Activated CD8-positive, alpha-beta memory T cell treated with anti-CD3 and anti-CD28 coated beads, Interleukin-2, amount 10 ng/mL, durations not matched to agents 7 days and 5 days (primary cell): ENCODE measurements at regions not wholly inside any gene's neighbourhood (a gene's known extent, or its start where the extent isn't known, plus 50 kb on each side); places are given as distances from the start of the nearest gene placed in this dataset.
A peak's percentile ranks its signal among the peaks of the same experiment; 100 is the strongest.

Source experiments
- ATAC-seq: fragments of 150-1000 bp; cut with Tn5 transposase; one replicate; pipeline ENCODE4 v1.10.0; 2021; ENCODE audit warnings: moderate library complexity
- CTCF ChIA-PET: fragments of 350-600 bp; sonication (Branson Sonifier 250); formaldehyde crosslinking; loops from one replicate; lab custom pipeline; 2021; ENCODE audit warnings: antibody characterized with exemption; lab: Charles Lee
- DNase-seq: peaks from one replicate; pipeline ENCODE4 v3.0.0-alpha.2; 2020
- H3K27ac Mint-ChIP-seq: one replicate; pipeline ENCODE4 v1.8.0; 2021; ENCODE audit warnings: mild to moderate bottlenecking, mixed read lengths
- H3K27me3 Mint-ChIP-seq: one replicate; pipeline ENCODE4 v1.8.0; 2021; ENCODE audit warnings: mixed read lengths
- H3K36me3 Mint-ChIP-seq: one replicate; pipeline ENCODE4 v1.8.0; 2021; ENCODE audit warnings: mild to moderate bottlenecking, mixed read lengths
- H3K4me1 Mint-ChIP-seq: one replicate; pipeline ENCODE4 v1.8.0; 2021; ENCODE audit warnings: mixed read lengths
- H3K4me3 Mint-ChIP-seq: one replicate; pipeline ENCODE4 v1.8.0; 2021; ENCODE audit warnings: mild to moderate bottlenecking, moderate library complexity, mixed read lengths
- H3K9me3 Mint-ChIP-seq: one replicate; pipeline ENCODE4 v1.8.0; 2022; ENCODE audit warnings: low read depth, mixed read lengths

DNA sequence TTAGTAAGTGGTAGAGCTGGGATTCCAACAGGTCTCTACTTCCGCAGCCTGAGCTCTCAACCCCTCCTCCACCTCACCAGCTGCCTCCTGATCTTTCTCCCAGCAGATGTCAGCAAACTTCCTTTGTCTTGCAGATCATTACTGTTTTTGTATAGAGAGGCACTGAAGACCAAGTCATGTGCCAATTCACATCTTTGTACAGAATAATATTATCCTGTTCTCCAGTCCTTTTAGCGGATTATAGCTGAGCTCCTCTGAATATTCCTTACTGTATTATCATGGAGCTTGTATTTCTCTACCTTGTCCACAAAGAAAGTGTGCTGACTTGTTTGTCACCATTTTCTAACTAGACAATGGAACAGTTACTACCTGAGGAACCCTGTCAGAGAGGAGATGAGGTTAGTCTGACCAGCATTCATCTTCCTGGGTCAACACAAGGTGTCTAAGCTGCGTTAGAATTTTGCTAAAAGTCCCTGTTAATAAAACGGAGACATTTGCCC is 142.3 kb upstream of the ARHGAP5 start:
- CTCF ChIA-PET = interaction anchor here (0.5 to 1.8 kb wide), 6 partner anchors 8 to 1915 kb away, joined by 3 to 7 read pairs (median 3); no protein-coding TSS in a partner anchor
- Mint-ChIP-seq H3K9me3 (no peaks in the 10 kb centered on the region), H3K36me3 (no peaks in the 10 kb centered on the region), H3K27ac (no peak overlapping the region), H3K4me1 (peaks cover 15% of the 10 kb centered on the region), H3K27me3 (peaks cover 5% of the 10 kb centered on the region), H3K4me3 (no peak overlapping the region)
- ATAC-seq (no peak), DNase-seq (no peak)

DNA sequence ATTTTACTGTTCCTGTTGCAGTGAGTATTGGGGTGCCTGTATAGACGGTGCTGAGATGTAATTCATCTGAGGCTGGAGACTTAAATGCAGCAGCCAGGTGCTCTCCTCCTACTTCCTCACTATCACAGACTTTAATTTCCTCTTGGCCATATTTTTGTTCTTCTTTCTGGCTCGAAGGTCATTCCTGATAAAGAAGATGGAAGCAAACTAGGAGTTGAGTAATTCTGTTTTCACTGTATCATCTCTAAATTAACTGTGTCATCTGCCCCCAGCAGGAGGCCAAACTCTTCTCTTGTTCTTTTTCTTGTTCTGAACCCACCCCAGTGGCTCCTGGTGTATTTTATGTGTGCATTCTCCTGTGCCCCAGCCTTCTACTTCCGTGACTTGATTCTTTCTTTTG is 141.7 kb upstream of the ARHGAP5 start:
- H3K36me3 Mint-ChIP-seq = no peaks in the 10 kb centered on the region

DNA sequence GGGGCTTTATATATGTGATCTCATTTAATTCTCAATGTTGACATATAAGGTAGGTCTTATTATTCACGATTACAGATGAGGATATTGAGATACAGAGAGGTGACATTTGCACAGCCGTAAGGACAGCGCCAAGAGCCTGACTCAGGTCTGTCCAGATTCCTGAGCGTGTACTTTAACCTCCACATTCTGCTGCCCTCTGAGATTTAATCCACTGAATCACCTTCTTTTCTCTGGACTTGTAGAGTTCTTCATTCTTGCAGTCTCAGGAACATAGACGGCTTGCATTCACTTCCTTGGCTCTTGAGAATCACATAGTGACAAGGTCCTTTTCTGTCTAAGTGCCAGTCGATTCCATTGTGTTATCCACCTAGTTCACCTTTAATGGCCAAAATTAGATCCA is 141.0 kb upstream of the ARHGAP5 start:
- peaks cover 5% of the 10 kb centered on the region for H3K27me3 Mint-ChIP-seq
- DNase-seq = no peak
- ATAC-seq = no peak
- CTCF ChIA-PET = interaction anchor here (1.8 kb wide), 1 partner anchor 10 kb away, joined by 5 read pairs; no protein-coding TSS in a partner anchor
- H3K9me3 Mint-ChIP-seq = no peaks in the 10 kb centered on the region
- H3K4me1 Mint-ChIP-seq = peaks cover 15% of the 10 kb centered on the region
- H3K4me3 Mint-ChIP-seq = no peak overlapping the region
- no peaks in the 10 kb centered on the region for H3K36me3 Mint-ChIP-seq
- no peak overlapping the region for H3K27ac Mint-ChIP-seq

More for the DNA sequence above, 141.7 kb upstream of the ARHGAP5 start:
- no peaks in the 10 kb centered on the region for H3K9me3 Mint-ChIP-seq
- CTCF ChIA-PET = interaction anchor here (0.6 to 1.8 kb wide), 3 partner anchors 9 to 324 kb away, joined by 3 to 7 read pairs (median 5); no protein-coding TSS in a partner anchor
- no peak overlapping the region for H3K4me3 Mint-ChIP-seq
- no peak for DNase-seq
- H3K4me1 Mint-ChIP-seq = peaks cover 15% of the 10 kb centered on the region
- H3K27ac Mint-ChIP-seq = no peak overlapping the region
- H3K27me3 Mint-ChIP-seq = peaks cover 5% of the 10 kb centered on the region
- ATAC-seq = no peak

DNA sequence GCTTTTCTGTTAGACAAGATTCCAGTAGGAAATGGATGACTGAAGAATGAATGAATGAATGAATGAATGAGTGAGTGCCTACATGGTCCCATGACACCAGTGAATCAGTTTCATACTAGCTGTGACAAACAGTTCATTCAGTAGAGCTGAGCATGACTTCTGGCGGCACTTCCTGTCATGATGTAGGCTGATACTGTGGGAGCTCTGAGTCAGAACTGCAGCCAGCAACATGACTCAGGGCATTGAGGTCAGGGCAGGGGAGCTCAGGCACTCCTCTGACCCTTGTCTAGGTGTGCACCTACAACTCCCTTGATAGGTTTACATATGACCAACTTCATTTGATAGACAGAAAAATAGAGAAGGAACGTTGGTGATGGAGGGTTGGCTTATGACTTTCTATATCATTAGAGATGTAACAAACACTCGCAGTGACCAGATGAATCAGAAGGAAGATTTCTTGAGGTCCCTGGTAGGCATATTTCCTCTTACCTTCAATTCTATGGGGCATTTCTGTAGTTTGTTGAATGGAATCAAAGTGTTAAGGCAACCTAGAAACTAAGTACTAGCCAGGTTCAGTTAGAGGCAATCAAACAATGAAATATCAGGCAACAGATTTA is 139.3 kb upstream of the ARHGAP5 start:
- Mint-ChIP-seq H3K9me3 (no peaks in the 10 kb centered on the region), H3K27ac (peak overlapping the region; percentile 47), H3K27me3 (peaks cover 7% of the 10 kb centered on the region), H3K36me3 (no peaks in the 10 kb centered on the region), H3K4me3 (no peak overlapping the region), H3K4me1 (peaks cover 15% of the 10 kb centered on the region)
- CTCF ChIA-PET = interaction anchor here (1.0 to 1.2 kb wide), 3 partner anchors 11 to 317 kb away, joined by 4 to 7 read pairs (median 5); no protein-coding TSS in a partner anchor
- ATAC-seq = peak; percentile 100
- DNase-seq = peak; percentile 91

DNA sequence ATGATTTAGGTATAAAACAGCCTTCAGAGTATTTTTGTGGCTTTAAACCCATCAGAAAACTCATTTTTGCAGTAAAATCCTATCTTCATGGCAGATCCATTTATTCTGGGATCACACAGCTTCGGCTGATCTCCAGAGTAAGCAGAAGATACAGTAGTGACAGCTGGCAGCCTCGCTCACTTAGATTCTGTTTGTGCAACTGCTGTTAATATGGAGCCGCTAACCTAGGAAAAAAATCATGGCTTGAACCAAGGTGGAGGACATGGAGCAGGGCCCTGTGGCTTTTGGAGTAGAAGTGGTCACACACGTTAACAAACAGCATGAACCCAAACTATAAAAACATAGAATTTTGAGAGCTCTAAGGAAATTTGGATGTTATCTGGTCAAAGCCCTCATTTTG is 137.2 kb upstream of the ARHGAP5 start:
- CTCF ChIA-PET = no interaction called here
- no peak overlapping the region for H3K27ac Mint-ChIP-seq
- no peaks in the 10 kb centered on the region for H3K36me3 Mint-ChIP-seq
- DNase-seq (no peak), ATAC-seq (no peak)
- no peak overlapping the region for H3K4me3 Mint-ChIP-seq
- H3K9me3 Mint-ChIP-seq = no peaks in the 10 kb centered on the region
- H3K27me3 Mint-ChIP-seq = peaks cover 5% of the 10 kb centered on the region
- peaks cover 25% of the 10 kb centered on the region for H3K4me1 Mint-ChIP-seq

DNA sequence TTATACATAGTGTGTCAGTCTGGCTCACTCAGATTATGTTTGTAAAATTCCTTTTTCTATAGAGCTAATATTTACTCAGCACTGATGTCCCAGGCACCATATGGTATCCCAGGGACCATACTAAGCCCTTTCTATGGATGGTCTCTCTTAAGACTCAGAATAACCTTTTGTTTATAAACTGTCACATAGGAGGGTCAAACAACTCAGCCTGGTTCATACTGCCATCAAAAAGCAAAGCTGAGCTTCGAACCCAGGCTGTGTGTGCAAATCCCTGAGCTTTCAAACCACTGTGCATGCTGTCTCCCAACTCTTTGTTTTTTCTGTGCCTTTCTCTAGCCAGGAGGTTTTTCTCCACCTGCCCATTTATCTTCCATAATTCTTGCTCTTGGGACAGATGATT is 135.6 kb upstream of the ARHGAP5 start:
- Mint-ChIP-seq H3K4me3 (no peak overlapping the region), H3K36me3 (no peaks in the 10 kb centered on the region), H3K27me3 (peaks cover 3% of the 10 kb centered on the region), H3K4me1 (peaks cover 30% of the 10 kb centered on the region), H3K27ac (no peak overlapping the region), H3K9me3 (no peaks in the 10 kb centered on the region)
- CTCF ChIA-PET = no interaction called here
- ATAC-seq (no peak), DNase-seq (no peak)

DNA sequence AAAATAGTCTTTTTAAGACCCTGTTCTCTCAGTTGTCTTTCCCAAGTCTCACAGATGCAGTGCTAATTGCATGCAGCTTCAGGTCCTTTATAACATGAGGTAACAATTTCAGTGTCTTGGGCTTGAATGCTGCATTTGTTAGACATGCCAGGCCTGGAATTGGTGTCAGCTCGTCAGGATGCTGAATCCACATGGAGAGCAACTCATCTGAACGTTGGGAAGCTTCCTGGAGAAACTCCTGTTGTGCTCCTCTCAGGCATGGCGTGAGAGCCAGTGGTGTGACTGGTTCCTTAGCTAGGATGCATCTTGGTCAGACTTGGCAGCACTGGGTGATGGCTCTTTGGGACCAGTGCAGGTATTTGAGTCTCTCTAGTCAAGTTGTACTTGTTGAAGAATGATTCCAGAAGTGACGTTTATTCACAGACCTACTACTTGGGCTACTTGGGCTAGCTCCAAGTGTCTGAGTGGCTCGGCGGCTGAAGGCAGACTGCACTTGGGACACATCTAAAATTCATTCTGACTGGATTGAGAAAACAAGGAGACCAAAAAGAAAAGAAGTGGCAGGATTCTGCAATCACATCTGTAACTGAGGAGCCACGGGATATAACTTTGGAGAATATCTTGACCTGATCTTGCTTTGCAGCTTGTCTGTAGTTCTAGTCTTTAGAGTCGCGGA is 134.8 kb upstream of the ARHGAP5 start:
- Mint-ChIP-seq H3K27ac (no peak overlapping the region), H3K4me3 (no peak overlapping the region), H3K27me3 (peaks cover 4% of the 10 kb centered on the region), H3K4me1 (peaks cover 29% of the 10 kb centered on the region), H3K36me3 (no peaks in the 10 kb centered on the region), H3K9me3 (no peaks in the 10 kb centered on the region)
- no peak for DNase-seq
- CTCF ChIA-PET = no interaction called here
- no peak for ATAC-seq

DNA sequence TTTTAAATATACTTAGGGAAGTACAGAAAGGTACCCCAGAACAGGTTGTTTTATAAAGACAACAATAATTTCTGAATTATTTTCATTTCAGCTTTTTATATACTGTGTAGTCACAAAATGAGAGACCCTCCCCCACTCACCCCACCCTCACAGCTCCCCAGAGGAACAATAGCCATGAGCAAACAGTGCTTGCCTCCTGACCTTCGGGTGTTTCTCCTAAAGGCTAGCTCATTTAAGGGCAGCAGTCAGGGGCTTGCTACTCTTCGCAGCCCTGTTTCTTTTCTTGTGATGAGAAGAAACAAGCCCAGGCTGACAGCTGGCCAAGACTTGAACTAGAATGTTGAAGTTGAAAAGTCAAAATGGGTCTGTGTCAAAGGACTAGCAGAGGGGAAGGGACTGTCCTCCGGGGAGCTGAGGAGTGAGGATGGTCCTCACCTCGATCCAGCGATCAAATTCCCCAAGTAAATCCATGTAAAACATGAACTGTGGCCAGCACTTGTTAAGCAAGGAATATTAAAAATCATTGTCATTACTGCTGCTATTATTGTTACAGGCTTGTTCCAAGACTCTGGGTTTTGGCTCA is 133.8 kb upstream of the ARHGAP5 start:
- peaks cover 8% of the 10 kb centered on the region for H3K27me3 Mint-ChIP-seq
- no peak overlapping the region for H3K4me3 Mint-ChIP-seq
- H3K9me3 Mint-ChIP-seq = no peaks in the 10 kb centered on the region
- no peak overlapping the region for H3K27ac Mint-ChIP-seq
- no peak for DNase-seq
- ATAC-seq = no peak
- no peaks in the 10 kb centered on the region for H3K36me3 Mint-ChIP-seq
- H3K4me1 Mint-ChIP-seq = peaks cover 20% of the 10 kb centered on the region
- CTCF ChIA-PET = interaction anchor here (0.6 to 1.1 kb wide), 2 partner anchors 17 to 410 kb away, joined by 3 to 4 read pairs; no protein-coding TSS in a partner anchor

DNA sequence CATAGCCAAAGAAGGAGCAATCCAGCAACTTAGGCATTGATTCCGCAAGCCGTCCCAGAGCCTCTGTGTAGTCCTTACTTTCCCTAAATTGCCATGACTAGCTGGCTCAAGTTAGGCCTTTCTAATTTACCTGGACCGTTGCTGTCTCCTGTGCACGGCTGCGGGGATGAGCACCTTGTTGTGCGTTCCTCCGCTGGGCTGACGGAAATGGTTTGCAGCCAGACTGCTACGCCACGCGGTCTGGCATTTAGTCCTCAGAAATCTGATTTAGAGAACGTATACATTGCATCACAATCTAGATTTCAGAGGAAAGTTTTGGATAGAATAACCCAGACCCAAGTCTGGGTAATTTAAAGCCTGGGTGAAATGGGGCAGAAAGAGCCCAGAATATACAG is 133.2 kb upstream of the ARHGAP5 start:
- DNase-seq (no peak), ATAC-seq (no peak)
- H3K36me3 Mint-ChIP-seq = no peaks in the 10 kb centered on the region
- H3K4me3 Mint-ChIP-seq = no peak overlapping the region
- CTCF ChIA-PET = interaction anchor here (0.6 to 1.1 kb wide), 2 partner anchors 17 to 411 kb away, joined by 3 to 4 read pairs; no protein-coding TSS in a partner anchor
- no peaks in the 10 kb centered on the region for H3K9me3 Mint-ChIP-seq
- peaks cover 10% of the 10 kb centered on the region for H3K27me3 Mint-ChIP-seq
- H3K4me1 Mint-ChIP-seq = peaks cover 16% of the 10 kb centered on the region
- H3K27ac Mint-ChIP-seq = no peak overlapping the region

DNA sequence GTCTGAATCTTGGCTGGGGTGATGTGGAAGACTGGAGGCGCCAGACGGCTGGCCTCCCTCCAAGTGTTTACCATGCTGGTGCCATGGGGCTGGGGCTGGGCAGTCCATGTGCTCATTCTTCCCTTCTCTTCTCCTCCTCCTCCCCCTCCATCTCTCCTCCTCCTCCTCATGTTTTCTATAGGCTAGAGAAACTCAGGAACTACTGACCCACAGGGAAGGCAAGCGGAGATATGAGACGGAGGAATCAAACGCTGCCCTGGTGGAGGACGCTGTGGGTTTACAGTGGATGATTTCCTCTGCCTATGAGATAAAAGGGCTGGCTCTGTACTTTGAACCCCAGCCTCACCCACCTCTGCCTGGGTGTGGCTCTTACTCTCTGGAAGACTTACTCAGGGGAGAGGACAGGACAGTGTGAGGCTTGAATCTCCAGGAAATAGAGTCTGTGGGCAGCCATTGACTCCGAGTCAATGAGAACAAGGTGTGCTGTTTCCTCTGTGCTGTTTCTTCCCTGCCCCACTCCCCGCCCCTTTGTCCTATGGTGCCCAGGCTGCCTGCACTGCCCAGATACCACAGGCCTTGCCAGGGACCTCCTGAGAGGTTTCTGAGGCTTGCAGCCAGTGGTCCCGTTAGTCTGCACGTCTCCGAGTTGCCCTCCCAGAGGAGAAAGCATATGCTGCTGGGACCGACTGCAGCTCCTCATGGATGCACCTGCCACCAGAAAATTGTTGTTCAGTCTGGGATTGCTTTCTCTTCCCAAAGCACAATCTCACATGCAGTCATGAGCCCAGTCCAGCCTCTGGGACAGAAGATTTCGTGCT is 132.6 kb upstream of the ARHGAP5 start:
- Mint-ChIP-seq H3K27me3 (peaks cover 11% of the 10 kb centered on the region), H3K4me1 (peaks cover 14% of the 10 kb centered on the region), H3K36me3 (no peaks in the 10 kb centered on the region), H3K9me3 (no peaks in the 10 kb centered on the region), H3K4me3 (no peak overlapping the region), H3K27ac (peak overlapping the region; percentile 66)
- CTCF ChIA-PET = interaction anchor here (0.9 to 1.1 kb wide), 2 partner anchors 18 to 45 kb away, joined by 3 read pairs; no protein-coding TSS in a partner anchor
- peak; percentile 57 for ATAC-seq
- DNase-seq = no peak

DNA sequence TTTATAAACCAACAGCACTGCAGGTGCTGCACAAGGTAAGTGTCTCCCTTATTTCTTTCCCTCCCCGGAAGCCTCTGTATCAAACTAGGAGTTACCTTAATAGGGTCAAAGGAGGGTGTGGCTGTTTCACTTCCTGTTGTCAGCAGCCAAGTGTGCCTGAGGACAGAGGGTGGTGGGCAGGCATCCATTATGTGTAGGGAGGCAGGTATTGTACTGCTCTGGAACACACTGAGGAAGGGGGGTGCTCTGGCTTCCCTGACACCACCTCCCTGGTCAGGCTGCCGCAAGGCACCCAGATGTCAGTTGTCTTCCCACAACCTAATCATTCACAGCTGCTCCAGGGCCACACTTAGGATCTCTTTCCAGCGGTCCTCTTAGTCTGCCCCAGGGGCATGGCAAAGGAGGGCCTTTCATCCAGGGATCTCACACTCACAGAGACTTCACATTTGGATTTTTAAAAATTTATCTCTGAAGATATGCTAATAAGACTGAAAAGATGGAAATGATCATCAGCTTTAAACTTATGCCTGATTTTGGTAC is 132.0 kb upstream of the ARHGAP5 start:
- H3K4me3 Mint-ChIP-seq = no peak overlapping the region
- peak overlapping the region; percentile 66 for H3K27ac Mint-ChIP-seq
- no peaks in the 10 kb centered on the region for H3K9me3 Mint-ChIP-seq
- H3K36me3 Mint-ChIP-seq = no peaks in the 10 kb centered on the region
- H3K27me3 Mint-ChIP-seq = peaks cover 14% of the 10 kb centered on the region
- CTCF ChIA-PET = interaction anchor here (0.9 kb wide), 1 partner anchor 46 kb away, joined by 3 read pairs; no protein-coding TSS in a partner anchor
- ATAC-seq (peak; percentile 66), DNase-seq (peak; percentile 48)
- H3K4me1 Mint-ChIP-seq = peaks cover 14% of the 10 kb centered on the region

DNA sequence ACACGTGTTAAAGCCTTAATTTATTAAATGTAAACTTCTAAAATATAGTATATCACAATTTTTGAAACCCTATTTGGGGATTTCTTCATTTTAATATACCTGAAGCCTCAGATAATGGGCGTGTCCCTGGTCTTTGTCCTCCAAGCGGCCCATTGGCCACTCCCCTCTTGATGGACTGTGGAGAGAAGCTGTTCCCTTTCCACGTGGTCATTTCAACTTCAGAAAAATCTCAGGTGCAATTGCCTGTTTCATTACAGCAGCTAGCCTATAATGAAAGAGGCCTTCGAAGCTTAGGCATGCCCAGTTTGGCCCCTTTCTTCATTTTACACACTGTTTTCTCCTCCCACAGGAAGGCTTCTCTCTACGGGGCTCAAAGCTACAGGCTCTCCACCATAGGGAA is 131.4 kb upstream of the ARHGAP5 start:
- DNase-seq (no peak), ATAC-seq (no peak)
- Mint-ChIP-seq H3K9me3 (no peaks in the 10 kb centered on the region), H3K27me3 (peaks cover 18% of the 10 kb centered on the region), H3K4me1 (peaks cover 14% of the 10 kb centered on the region), H3K36me3 (no peaks in the 10 kb centered on the region), H3K27ac (peak overlapping the region; percentile 39), H3K4me3 (no peak overlapping the region)
- CTCF ChIA-PET = interaction anchor here (0.9 kb wide), 1 partner anchor 47 kb away, joined by 3 read pairs; no protein-coding TSS in a partner anchor
